Neural progenitor cell (in vitro differentiated cells): ENCODE measurements at regions not wholly inside any gene's neighbourhood (a gene's known extent, or its start where the extent isn't known, plus 50 kb on each side); places are given as distances from the start of the nearest gene placed in this dataset.

ENCODE experiments used
- EZH2phosphoT487 ChIP-seq: fragments of 200-600 bp; sonication (generic); IDR thresholded peaks from 2 replicates; pipeline ENCODE4 v1.6.1; 2017; ENCODE audit warnings: antibody characterized with exemption
- TF ChIP-seq, protein P1 (sequence below): fragments of 200-600 bp; sonication (generic); IDR thresholded peaks from 2 replicates; pipeline ENCODE4 v1.5.1; 2017; ENCODE audit warnings: antibody characterized with exemption, mild to moderate bottlenecking

DNA sequence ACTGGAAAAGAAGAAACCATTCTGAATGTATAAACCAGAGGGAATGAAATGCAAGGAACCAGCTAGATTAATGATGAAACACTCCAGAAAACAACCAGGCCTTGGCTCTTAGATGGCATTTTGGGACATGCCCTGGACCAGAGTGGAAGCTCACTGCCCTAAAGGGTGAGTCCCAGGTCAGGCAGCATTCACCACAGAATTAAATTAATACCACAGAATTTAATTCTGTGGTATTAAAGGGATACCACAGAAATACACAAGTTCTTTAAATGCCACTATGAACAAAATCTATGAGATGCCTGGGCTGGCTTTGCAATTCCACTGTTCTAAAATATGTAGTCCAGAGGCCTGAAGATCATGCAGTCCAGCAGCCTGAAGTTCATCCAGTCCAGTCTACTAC lies 122.3 kb upstream of the KYNU start:
- TF ChIP-seq, protein P1, sequence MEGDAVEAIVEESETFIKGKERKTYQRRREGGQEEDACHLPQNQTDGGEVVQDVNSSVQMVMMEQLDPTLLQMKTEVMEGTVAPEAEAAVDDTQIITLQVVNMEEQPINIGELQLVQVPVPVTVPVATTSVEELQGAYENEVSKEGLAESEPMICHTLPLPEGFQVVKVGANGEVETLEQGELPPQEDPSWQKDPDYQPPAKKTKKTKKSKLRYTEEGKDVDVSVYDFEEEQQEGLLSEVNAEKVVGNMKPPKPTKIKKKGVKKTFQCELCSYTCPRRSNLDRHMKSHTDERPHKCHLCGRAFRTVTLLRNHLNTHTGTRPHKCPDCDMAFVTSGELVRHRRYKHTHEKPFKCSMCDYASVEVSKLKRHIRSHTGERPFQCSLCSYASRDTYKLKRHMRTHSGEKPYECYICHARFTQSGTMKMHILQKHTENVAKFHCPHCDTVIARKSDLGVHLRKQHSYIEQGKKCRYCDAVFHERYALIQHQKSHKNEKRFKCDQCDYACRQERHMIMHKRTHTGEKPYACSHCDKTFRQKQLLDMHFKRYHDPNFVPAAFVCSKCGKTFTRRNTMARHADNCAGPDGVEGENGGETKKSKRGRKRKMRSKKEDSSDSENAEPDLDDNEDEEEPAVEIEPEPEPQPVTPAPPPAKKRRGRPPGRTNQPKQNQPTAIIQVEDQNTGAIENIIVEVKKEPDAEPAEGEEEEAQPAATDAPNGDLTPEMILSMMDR: no peak
- TF ChIP-seq EZH2phosphoT487: no peak
